ENCODE measurements at regions not wholly inside any gene's neighbourhood (a gene's known extent, or its start where the extent isn't known, plus 50 kb on each side); places are given as distances from the start of the nearest gene placed in this dataset.

DNA sequence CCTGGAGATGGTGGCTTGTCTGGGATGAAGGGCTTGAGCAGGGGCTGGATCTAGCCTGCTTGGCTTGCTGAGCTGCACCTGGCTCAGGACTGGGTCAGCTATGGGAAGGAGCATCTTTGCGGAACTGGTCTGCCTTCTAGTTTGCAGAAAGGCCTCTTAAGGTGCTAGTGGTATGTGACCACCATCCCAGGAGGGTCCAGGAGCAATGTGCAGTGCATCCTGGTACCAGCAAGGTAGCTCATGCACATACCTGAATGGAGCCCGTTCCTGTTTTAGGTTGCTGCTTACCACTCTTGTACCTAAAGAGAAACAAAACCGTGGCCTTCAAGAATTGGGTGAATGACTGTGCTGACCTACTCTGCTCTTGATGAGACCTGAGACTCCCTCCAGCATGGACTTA lies 118.6 kb upstream of the PELI1 start:
- Histone ChIP-seq H2AFZ (ENCODE audit: insufficient read depth, low read depth, low read length, poor library complexity, severe bottlenecking) (no peak overlapping the region), H3K36me3 (replicated peaks in 1 of 2; ENCODE audit: control insufficient read depth in 1 of 2, insufficient read depth in 2 of 2, low read length in 2 of 2) (no peaks in the 10 kb centered on the region), H3K27ac (ENCODE audit: low read depth in 1 of 2, low read length in 2 of 2) (no peak overlapping the region), H3K9ac (ENCODE audit: insufficient read depth, low read length, poor library complexity, severe bottlenecking) (no peak overlapping the region), H4K20me1 (ENCODE audit: insufficient read depth, low read length) (no peaks in the 10 kb centered on the region), H3K4me3 (replicated peaks in 1 of 3; ENCODE audit: low read depth in 2 of 3, low read length in 3 of 3) (no peak overlapping the region), H3K27me3 (ENCODE audit: control insufficient read depth in 2 of 2, insufficient read depth in 2 of 2, low read length in 2 of 2) (no peaks in the 10 kb centered on the region), H3K79me2 (ENCODE audit: insufficient read depth, low read length) (no peaks in the 10 kb centered on the region), H3K9me3 (replicated peaks in 1 of 2; ENCODE audit: control insufficient read depth in 1 of 2, insufficient read depth in 1 of 2, low read length in 2 of 2) (no peaks in the 10 kb centered on the region), H3K4me1 (ENCODE audit: control insufficient read depth in 1 of 2, insufficient read depth in 2 of 2, low read length in 2 of 2) (peaks cover 54 to 62% of the 10 kb centered on the region in 2 donors), H3K4me2 (replicated peaks; ENCODE audit: extremely low read depth, low read length, poor library complexity, severe bottlenecking) (no peak overlapping the region)
- Mint-ChIP-seq H3K36me3 (peaks cover 3% of the 10 kb centered on the region in 2 donors), H3K27me3 (ENCODE audit: low read depth in 3 of 3) (peaks cover 0 to 2% (median 0%) of the 10 kb centered on the region in 3 donors), H3K4me1 (peaks cover 66% of the 10 kb centered on the region), H3K9me3 (peaks cover 0 to 2% (median 0%) of the 10 kb centered on the region in 7 donors), H3K27ac (peak overlapping the region in 3 of 7 donors; percentile 8 to 52 (median 51)), H3K4me3 (no peak overlapping the region)
- intact Hi-C loops (cut with micrococcal nuclease): loop anchor here in 1 of 2 donors (10.0 kb wide), 1 partner anchor 118 kb away; the partner anchor contains the start of gene PELI1
- no peak for DNase-seq
- WGBS (ENCODE audit: insufficient coverage): 100% methylated on average over 3 of the region's 3 CpGs
- no peak for TF ChIP-seq CTCF (IDR thresholded peaks at IDR 0.05)

DNA sequence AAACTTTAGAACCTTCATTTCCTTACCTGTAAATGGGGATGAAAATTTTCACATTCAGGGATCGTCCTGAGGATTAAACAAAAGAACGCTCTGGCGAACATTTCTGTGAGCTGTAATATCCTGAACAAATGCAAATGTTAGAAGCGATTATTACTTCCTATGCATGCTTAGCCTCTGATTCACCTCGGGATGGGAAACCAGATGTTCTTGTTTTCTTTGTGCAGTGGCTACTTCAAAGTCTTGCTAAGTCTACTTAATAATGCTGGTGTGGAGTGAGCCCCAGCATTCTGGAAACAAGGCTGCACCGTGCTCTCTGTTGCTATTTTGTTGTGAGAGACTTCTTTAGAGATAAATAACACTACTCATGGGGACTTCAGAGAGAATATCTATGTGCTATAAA lies 119.1 kb upstream of the PELI1 start:
- intact Hi-C loops (cut with micrococcal nuclease): loop anchor here in 1 of 2 donors (10.0 kb wide), 1 partner anchor 119 kb away; the partner anchor contains the start of gene PELI1
- peaks cover 65% of the 10 kb centered on the region for H3K4me1 Mint-ChIP-seq
- no peak for TF ChIP-seq CTCF (IDR thresholded peaks at IDR 0.05)
- peaks cover 0 to 2% (median 0%) of the 10 kb centered on the region in 3 donors for H3K27me3 Mint-ChIP-seq (ENCODE audit: low read depth in 3 of 3)
- H3K27ac ChIP-seq (ENCODE audit: low read depth in 1 of 2, low read length in 2 of 2): no peak overlapping the region
- H3K9ac ChIP-seq (ENCODE audit: insufficient read depth, low read length, poor library complexity, severe bottlenecking): no peak overlapping the region
- H3K27me3 ChIP-seq (ENCODE audit: control insufficient read depth in 2 of 2, insufficient read depth in 2 of 2, low read length in 2 of 2): no peaks in the 10 kb centered on the region
- no peaks in the 10 kb centered on the region for H4K20me1 ChIP-seq (ENCODE audit: insufficient read depth, low read length)
- H3K4me1 ChIP-seq (ENCODE audit: control insufficient read depth in 1 of 2, insufficient read depth in 2 of 2, low read length in 2 of 2): peaks cover 52 to 60% of the 10 kb centered on the region in 2 donors
- 50% methylated on average over 3 of the region's 6 CpGs for WGBS (ENCODE audit: insufficient coverage)
- H2AFZ ChIP-seq (ENCODE audit: insufficient read depth, low read depth, low read length, poor library complexity, severe bottlenecking): no peak overlapping the region
- H3K36me3 ChIP-seq (replicated peaks in 1 of 2; ENCODE audit: control insufficient read depth in 1 of 2, insufficient read depth in 2 of 2, low read length in 2 of 2): no peaks in the 10 kb centered on the region
- no peak overlapping the region for H3K4me3 ChIP-seq (replicated peaks in 1 of 3; ENCODE audit: low read depth in 2 of 3, low read length in 3 of 3)
- no peaks in the 10 kb centered on the region for H3K9me3 ChIP-seq (replicated peaks in 1 of 2; ENCODE audit: control insufficient read depth in 1 of 2, insufficient read depth in 1 of 2, low read length in 2 of 2)
- peaks cover 0 to 2% (median 0%) of the 10 kb centered on the region in 7 donors for H3K9me3 Mint-ChIP-seq
- H3K27ac Mint-ChIP-seq: no peak overlapping the region
- H3K36me3 Mint-ChIP-seq: peaks cover 3% of the 10 kb centered on the region in 2 donors
- DNase-seq: no peak
- no peak overlapping the region for H3K4me3 Mint-ChIP-seq
- H3K4me2 ChIP-seq (replicated peaks; ENCODE audit: extremely low read depth, low read length, poor library complexity, severe bottlenecking): peak overlapping the region; percentile 3
- H3K79me2 ChIP-seq (ENCODE audit: insufficient read depth, low read length): no peaks in the 10 kb centered on the region
